HuH-7.5 (cell line): ENCODE measurements at regions not wholly inside any gene's neighbourhood (a gene's known extent, or its start where the extent isn't known, plus 50 kb on each side); places are given as distances from the start of the nearest gene placed in this dataset.
"Not testable (repeated sequence)": the region's sequence is repeated elsewhere in the genome, so short reads cannot be mapped to it uniquely, and the experiment has no call there.

Experiments
- DNase-seq: peaks from one replicate; pipeline ENCODE4 v3.0.0; 2011; ENCODE audit warnings: low spot score

GRCh38 chr6:169979873-169980432 lies 228.5 kb downstream of the ERMARD start:
- no peak for DNase-seq

GRCh38 chr6:169978615-169979161 lies 227.3 kb downstream of the ERMARD start:
- DNase-seq, result no peak

GRCh38 chr6:169977434-169978265 lies 226.2 kb downstream of the ERMARD start:
- DNase-seq, result no peak

GRCh38 chr6:169976301-169977081 lies 225.1 kb downstream of the ERMARD start:
- no peak for DNase-seq

- no peak for DNase-seq
These were observed 224.3 kb downstream of the ERMARD start for GRCh38 chr6:169975701-169976100.

GRCh38 chr6:169975286-169975685 lies 223.9 kb downstream of the ERMARD start:
- DNase-seq, result no peak

- DNase-seq, result no peak
These were observed 223.2 kb downstream of the ERMARD start for GRCh38 chr6:169974663-169975062.

GRCh38 chr6:169973588-169974467 lies 222.4 kb downstream of the ERMARD start:
- DNase-seq, result not testable (repeated sequence)

GRCh38 chr6:169972736-169973135 lies 221.3 kb downstream of the ERMARD start:
- DNase-seq, result no peak

- DNase-seq, result no peak
These were observed 220.8 kb downstream of the ERMARD start for GRCh38 chr6:169972101-169972651.

- no peak for DNase-seq
These were observed 219.8 kb downstream of the ERMARD start for GRCh38 chr6:169971081-169971861.

- DNase-seq, result no peak
These were observed 219.0 kb downstream of the ERMARD start for GRCh38 chr6:169970306-169970988.

- no peak for DNase-seq
These were observed 218.1 kb downstream of the ERMARD start for GRCh38 chr6:169969372-169970099.

GRCh38 chr6:169968541-169969270 lies 217.3 kb downstream of the ERMARD start:
- no peak for DNase-seq

GRCh38 chr6:169967687-169968086 lies 216.3 kb downstream of the ERMARD start:
- DNase-seq, result no peak

GRCh38 chr6:169966312-169967181 lies 215.1 kb downstream of the ERMARD start:
- no peak for DNase-seq

GRCh38 chr6:169965657-169966311 lies 214.4 kb downstream of the ERMARD start:
- no peak for DNase-seq
